GM12873 (cell line): ENCODE measurements at regions not wholly inside any gene's neighbourhood (a gene's known extent, or its start where the extent isn't known, plus 50 kb on each side); places are given as distances from the start of the nearest gene placed in this dataset.

ENCODE experiments used
- CTCF ChIP-seq: IDR thresholded peaks from 2 replicates; pipeline ENCODE4 v1.5.1; 2012; ENCODE audit warnings: low read depth, mild to moderate bottlenecking, moderate library complexity, low read length, control low read depth; ENCODE audit not compliant: insufficient read depth; ENCODE audit errors: missing control alignments

- no peak for TF ChIP-seq CTCF
Measured at GRCh38 chr2:66382091-66382490, 52.8 kb upstream of the MEIS1 start.

DNA sequence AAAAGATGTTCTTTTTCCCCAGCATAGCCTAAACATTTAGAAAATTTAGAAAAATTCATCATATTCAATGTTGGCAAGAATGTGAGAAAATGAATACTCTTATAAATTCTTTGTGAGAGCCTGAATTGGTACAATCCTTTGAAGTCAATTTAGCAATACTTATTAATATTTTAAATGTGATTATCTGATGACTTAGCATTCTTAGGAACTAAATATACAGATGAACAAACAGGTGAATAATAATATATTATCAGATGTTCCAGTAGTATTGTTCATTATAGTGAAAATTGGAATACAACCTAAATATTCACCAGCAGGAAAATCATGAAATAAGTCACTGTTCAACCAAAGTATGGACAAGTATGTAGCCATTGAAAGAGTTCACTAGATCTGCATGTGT lies 55.5 kb upstream of the MEIS1 start:
- TF ChIP-seq CTCF = no peak

DNA sequence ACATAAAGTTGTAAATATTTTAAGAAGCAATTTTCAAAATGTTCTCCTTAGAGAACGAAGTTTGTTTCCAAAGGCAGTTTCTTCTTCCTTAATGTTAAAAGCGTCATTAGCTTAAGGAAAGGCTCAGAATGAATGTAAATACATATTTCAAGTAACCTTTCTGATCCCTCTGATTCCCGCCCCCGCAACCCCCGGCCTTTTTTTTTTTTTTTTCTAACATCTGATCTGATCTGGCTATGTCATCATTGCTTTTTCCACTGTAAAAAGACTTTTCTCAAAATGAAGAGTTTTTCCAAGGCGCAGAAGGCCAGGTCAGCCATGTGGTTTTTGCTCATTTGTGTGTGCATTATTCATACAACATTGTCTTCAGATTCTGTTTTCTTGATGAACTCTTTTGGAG lies 57.1 kb upstream of the MEIS1 start:
- no peak for TF ChIP-seq CTCF

GRCh38 chr2:66370824-66371223 lies 64.1 kb upstream of the MEIS1 start:
- no peak for TF ChIP-seq CTCF

GRCh38 chr2:66366619-66367018 lies 68.3 kb upstream of the MEIS1 start:
- TF ChIP-seq CTCF = no peak

GRCh38 chr2:66364495-66365333 lies 70.2 kb upstream of the MEIS1 start:
- no peak for TF ChIP-seq CTCF

DNA sequence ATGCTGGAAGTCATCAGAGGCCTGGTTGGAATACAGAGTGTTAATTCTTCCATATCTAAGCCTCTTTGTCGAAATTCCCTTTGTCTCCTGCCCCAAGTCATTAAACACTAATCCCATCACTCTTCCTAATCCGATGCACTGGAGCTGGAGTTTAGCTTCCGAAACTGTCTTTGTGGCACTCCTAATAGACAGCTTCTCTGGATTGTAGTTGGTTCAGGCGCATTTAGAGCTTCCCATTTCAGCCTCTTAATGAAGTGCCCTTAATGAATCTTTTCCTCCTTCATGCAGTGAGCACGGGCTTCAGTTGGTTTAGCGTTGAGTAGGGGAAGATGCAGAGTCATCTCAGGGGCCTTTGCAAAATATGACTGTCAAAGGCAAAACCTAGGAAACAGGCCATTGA lies 72.2 kb upstream of the MEIS1 start:
- TF ChIP-seq CTCF = no peak
